NCI-H2029 (cell line): ENCODE measurements at regions not wholly inside any gene's neighbourhood (a gene's known extent, or its start where the extent isn't known, plus 50 kb on each side); places are given as distances from the start of the nearest gene placed in this dataset.

Source experiments
- DNase-seq: peaks from one replicate; lab custom pipeline; 2025; lab: John Stamatoyannopoulos, UW

- no peak for DNase-seq
Observed at GRCh38 chr2:226429476-226429875, 370.1 kb downstream of the IRS1 start.

DNA sequence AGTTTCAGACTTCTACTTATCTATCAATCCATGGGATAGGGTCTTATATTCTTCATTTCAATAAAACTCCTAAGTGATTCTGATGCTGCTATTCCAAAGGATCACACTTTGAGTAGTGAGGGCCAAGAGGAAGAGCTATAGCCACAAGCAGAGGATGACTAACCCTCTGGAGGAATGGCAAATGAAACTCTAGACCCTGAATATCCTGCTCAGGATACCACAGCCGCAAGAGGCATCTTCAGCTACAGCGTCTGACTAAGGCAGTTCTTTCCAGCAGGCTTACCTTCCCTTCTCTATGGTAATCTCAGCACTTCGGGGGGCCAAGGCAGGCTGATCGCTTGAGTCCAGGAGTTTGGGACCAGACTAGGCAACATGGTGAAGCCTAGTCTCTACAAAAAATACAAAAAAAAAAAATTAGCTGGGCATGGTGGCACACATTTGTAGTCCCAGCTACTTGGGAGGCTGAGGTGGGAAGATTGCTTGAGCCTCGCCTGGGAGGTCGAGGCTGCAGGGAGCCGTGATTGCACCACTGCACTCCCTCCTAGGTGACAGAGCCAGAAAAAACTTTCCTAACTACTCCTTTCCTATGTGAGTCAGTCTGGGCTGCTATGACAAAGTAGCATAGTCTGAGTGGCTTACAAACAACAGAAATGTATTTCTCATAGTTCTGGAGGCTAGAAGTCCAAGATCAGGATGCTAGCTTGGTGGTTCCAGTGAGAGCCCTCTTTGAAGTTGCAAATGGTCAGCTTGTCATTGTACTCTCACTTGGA, 371.9 kb downstream of the IRS1 start:
- DNase-seq, result no peak

- no peak for DNase-seq
Observed at GRCh38 chr2:226426292-226426736, 373.3 kb downstream of the IRS1 start.

- no peak for DNase-seq
Observed at GRCh38 chr2:226424971-226425370, 374.6 kb downstream of the IRS1 start.

DNA sequence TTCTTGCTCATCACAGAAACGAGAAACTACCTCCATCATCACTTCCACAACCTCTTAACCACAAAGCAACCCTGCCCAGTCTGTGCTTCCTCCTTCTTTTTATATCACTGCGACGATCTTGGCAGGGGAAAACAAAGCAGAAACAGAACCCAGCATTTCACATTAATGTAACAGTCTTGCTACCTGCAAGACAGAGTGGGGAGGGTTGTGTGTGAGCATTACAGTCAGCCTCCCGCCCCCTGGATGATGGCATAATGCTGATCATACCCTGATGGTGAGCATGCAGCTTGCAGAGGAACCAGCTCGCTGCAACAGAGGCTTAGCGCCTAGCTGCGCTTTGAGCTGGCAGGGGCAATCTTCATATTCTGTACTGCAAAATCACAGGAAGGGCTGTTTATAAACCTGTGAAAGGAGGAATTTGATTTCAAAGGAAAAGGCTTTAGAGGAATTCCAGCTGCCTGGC, 376.1 kb downstream of the IRS1 start:
- no peak for DNase-seq

- DNase-seq, result no peak
Observed at GRCh38 chr2:226420646-226421045, 379.0 kb downstream of the IRS1 start.

- DNase-seq, result no peak
Observed at GRCh38 chr2:226418521-226418920, 381.1 kb downstream of the IRS1 start.

GRCh38 chr2:226414335-226414734, 385.3 kb downstream of the IRS1 start:
- no peak for DNase-seq

GRCh38 chr2:226413498-226414130, 386.0 kb downstream of the IRS1 start:
- no peak for DNase-seq

DNA sequence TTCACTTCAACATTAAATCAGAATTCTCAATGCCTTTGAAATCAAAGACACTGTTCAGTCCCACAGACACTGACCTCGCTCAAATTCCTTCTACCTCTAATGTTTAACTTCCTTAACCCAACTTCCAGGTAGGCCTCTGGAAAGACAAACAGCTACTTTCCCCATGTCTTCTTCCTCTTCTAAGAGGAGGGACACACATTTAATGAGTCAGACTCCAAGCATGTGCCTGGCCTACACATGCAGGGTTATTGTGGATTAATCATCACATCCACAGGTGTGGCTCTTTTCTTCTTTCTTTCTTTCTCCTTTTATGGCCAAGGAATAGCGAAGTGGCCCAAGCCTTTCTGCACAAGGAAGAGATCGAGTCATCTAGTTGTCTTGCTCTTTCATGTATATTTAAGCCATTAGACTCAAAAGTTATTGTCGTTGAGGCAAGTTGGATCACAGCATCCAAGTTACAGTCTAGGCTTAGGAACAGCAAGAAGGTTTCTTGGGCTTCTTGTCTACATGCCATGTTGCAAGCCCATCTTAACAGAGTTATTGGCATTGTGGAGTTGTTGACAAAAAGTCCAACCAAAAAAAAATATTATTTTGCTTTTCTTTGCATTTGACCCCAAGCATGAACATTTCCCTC, 387.8 kb downstream of the IRS1 start:
- DNase-seq, result no peak

DNA sequence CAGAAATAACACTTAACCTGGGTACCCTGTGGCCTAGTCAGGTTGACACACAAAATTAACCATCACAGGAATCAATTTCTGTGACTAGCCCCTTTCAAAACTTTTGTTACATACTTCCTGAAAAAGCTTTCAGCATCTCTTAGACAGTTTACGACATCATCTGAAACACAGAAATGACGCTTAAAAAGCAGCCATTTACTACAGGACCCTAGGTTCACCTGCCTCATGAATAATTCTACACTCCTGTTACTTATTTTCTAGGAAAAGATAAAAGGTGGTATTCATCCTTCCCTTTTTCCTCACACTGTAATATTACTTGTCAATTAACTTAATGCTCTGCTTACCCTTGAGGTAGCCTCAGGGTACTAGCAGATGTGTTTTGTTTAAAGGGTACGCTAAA, 388.4 kb downstream of the IRS1 start:
- no peak for DNase-seq

DNA sequence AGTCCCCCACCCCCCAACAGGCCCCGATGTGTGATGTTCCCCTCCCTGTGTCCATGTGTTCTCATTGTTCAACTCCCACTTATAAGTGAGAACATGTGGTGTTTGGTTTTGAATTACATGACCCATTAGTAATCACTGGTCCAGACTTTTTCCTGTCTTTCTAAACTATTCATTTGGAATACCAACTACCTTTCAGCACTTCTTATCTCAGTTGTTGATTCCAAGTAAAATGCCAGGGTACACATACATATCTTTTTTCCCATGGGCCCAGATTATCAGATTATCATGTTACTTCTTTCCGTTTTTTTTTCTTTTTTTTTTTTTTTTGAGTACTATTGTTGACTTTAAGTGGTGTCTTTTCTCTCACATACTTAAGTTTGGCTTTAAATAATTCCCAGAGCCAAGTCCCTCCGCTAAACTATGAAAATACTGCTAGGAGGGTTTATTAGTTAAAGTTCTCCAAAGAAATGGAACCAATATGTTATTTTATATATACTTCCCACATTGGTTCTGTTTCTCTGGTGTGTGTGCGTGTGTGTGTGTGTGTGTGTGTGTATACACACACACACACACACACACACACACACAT, 389.3 kb downstream of the IRS1 start:
- DNase-seq, result no peak

- DNase-seq, result no peak
Observed at GRCh38 chr2:226409134-226409533, 390.5 kb downstream of the IRS1 start.

- no peak for DNase-seq
Observed at GRCh38 chr2:226408141-226408540, 391.5 kb downstream of the IRS1 start.

GRCh38 chr2:226407135-226407534, 392.5 kb downstream of the IRS1 start:
- DNase-seq, result no peak

DNA sequence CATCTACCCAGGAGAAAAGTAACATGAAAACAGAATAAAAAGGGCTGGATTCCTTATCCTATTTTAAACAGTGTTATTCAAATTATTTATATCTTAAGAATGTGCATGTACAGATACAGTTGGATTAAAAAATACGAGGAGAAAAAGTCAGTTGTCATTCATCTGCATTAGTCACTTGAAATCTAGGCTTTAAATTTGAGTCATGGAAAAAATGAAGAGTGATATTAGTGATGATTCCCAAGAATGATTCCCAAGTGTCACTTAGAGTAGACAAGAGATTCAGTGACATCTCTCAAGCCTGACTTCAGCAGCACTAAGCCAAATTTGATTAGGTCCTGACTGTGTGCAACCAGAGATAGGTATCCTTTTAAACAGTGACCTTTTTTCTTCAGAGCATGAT, 394.2 kb downstream of the IRS1 start:
- DNase-seq, result no peak

GRCh38 chr2:226403369-226403768, 396.3 kb downstream of the IRS1 start:
- no peak for DNase-seq

- no peak for DNase-seq
Observed at GRCh38 chr2:226399006-226399405, 400.6 kb downstream of the IRS1 start.

GRCh38 chr2:226398580-226398979, 401.0 kb downstream of the IRS1 start:
- DNase-seq, result no peak

- DNase-seq, result no peak
Observed at GRCh38 chr2:226396541-226396940, 403.1 kb downstream of the IRS1 start.

GRCh38 chr2:226387499-226387942, 412.1 kb downstream of the IRS1 start:
- no peak for DNase-seq

DNA sequence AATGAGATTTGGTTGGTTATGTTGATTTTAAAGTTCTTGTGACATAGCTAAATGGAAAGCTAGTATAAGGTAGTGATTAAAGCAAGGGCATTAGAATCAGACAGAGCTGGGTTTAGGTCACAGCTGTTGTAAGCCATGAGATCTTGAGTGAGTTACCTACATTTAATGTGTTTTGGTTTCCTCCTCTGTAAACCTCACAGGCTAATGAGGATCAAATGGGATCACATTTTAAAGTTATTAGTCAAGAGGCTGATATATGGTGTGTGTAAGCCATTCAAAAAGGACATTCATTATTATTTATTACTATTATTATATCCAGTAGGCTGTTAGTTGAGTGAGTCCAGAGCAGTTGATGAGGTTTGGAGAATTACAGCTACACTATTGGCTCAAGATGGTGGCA, 416.2 kb downstream of the IRS1 start:
- DNase-seq, result no peak

- DNase-seq, result no peak
Observed at GRCh38 chr2:226380679-226381078, 418.9 kb downstream of the IRS1 start.
